Neural cell (in vitro differentiated cells): ENCODE measurements at regions not wholly inside any gene's neighbourhood (a gene's known extent, or its start where the extent isn't known, plus 50 kb on each side); places are given as distances from the start of the nearest gene placed in this dataset.

Experiments
- EZH2 ChIP-seq: fragments of 200-600, 300-800 bp; shearing (Covaris generic), sonication (generic); IDR thresholded peaks from 2 replicates; pipeline ENCODE4 v1.6.1; 2014; ENCODE audit warnings: antibody characterized with exemption, low read length, borderline replicate concordance, mild to moderate bottlenecking; ENCODE audit not compliant: insufficient read depth, poor library complexity, severe bottlenecking
- MXI1 ChIP-seq: fragments of 450-650 bp; conservative IDR thresholded peaks from 2 replicates; pipeline ENCODE4 v1.6.1; 2014; ENCODE audit warnings: antibody characterized with exemption, mild to moderate bottlenecking; ENCODE audit not compliant: poor library complexity, severe bottlenecking
- POLR2AphosphoS5 ChIP-seq: IDR thresholded peaks from 2 replicates; pipeline ENCODE4 v1.6.1; 2012
- RAD21 ChIP-seq: fragments of 450-650 bp; conservative IDR thresholded peaks from 2 replicates; pipeline ENCODE4 v1.6.1; 2014; ENCODE audit warnings: antibody characterized with exemption, mild to moderate bottlenecking, moderate library complexity
- TAF1 ChIP-seq: IDR thresholded peaks from 2 replicates; pipeline ENCODE4 v1.6.1; 2012; ENCODE audit warnings: low read depth
- TF ChIP-seq, protein P1 (sequence below): fragments of 450-650 bp; IDR thresholded peaks from 2 replicates; pipeline ENCODE4 v1.5.1; 2014; ENCODE audit warnings: antibody characterized with exemption, mild to moderate bottlenecking, moderate library complexity; ENCODE audit not compliant: poor library complexity, severe bottlenecking

GRCh38 chr12:71250166-71250565 is 92.4 kb upstream of the TSPAN8 start:
- TF ChIP-seq, protein P1, sequence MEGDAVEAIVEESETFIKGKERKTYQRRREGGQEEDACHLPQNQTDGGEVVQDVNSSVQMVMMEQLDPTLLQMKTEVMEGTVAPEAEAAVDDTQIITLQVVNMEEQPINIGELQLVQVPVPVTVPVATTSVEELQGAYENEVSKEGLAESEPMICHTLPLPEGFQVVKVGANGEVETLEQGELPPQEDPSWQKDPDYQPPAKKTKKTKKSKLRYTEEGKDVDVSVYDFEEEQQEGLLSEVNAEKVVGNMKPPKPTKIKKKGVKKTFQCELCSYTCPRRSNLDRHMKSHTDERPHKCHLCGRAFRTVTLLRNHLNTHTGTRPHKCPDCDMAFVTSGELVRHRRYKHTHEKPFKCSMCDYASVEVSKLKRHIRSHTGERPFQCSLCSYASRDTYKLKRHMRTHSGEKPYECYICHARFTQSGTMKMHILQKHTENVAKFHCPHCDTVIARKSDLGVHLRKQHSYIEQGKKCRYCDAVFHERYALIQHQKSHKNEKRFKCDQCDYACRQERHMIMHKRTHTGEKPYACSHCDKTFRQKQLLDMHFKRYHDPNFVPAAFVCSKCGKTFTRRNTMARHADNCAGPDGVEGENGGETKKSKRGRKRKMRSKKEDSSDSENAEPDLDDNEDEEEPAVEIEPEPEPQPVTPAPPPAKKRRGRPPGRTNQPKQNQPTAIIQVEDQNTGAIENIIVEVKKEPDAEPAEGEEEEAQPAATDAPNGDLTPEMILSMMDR, result no peak
- no peak for TF ChIP-seq MXI1
- TF ChIP-seq TAF1, result no peak
- TF ChIP-seq EZH2, result no peak
- no peak for TF ChIP-seq RAD21
- TF ChIP-seq POLR2AphosphoS5, result no peak
